Stimulated activated CD4-positive, alpha-beta T cell treated with anti-CD3 and anti-CD28 coated beads, Interleukin-4, amount 100 ng/mL, for 1 hour (primary cell): ENCODE measurements at regions not wholly inside any gene's neighbourhood (a gene's known extent, or its start where the extent isn't known, plus 50 kb on each side); places are given as distances from the start of the nearest gene placed in this dataset.
"Not testable (repeated sequence)": the region's sequence is repeated elsewhere in the genome, so short reads cannot be mapped to it uniquely, and the experiment has no call there.

Source experiments
- DNase-seq: peaks from one replicate; pipeline ENCODE4 v3.0.0-alpha.2; 2020

- no peak for DNase-seq
Measured at GRCh38 chr14:51447411-51447810, 204.3 kb upstream of the FRMD6 start.

- no peak for DNase-seq
Measured at GRCh38 chr14:51448831-51449670, 202.7 kb upstream of the FRMD6 start.

GRCh38 chr14:51449681-51450080 is 202.0 kb upstream of the FRMD6 start:
- no peak for DNase-seq

GRCh38 chr14:51451561-51451960 is 200.1 kb upstream of the FRMD6 start:
- DNase-seq = no peak

GRCh38 chr14:51453869-51454268 is 197.8 kb upstream of the FRMD6 start:
- no peak for DNase-seq

- no peak for DNase-seq
Measured at GRCh38 chr14:51454351-51454750, 197.4 kb upstream of the FRMD6 start.

GRCh38 chr14:51455041-51455835 is 196.5 kb upstream of the FRMD6 start:
- DNase-seq = no peak

GRCh38 chr14:51457843-51458562 is 193.7 kb upstream of the FRMD6 start:
- no peak for DNase-seq

- no peak for DNase-seq
Measured at GRCh38 chr14:51458563-51458955, 193.2 kb upstream of the FRMD6 start.

GRCh38 chr14:51460011-51460410 is 191.7 kb upstream of the FRMD6 start:
- no peak for DNase-seq

GRCh38 chr14:51462182-51462581 is 189.5 kb upstream of the FRMD6 start:
- no peak for DNase-seq

- no peak for DNase-seq
Measured at GRCh38 chr14:51462706-51463105, 189.0 kb upstream of the FRMD6 start.

GRCh38 chr14:51463461-51463860 is 188.2 kb upstream of the FRMD6 start:
- DNase-seq = no peak

- DNase-seq = no peak
Measured at GRCh38 chr14:51464411-51464810, 187.3 kb upstream of the FRMD6 start.

GRCh38 chr14:51465486-51465885 is 186.2 kb upstream of the FRMD6 start:
- DNase-seq = no peak

- not testable (repeated sequence) for DNase-seq
Measured at GRCh38 chr14:51467392-51467791, 184.3 kb upstream of the FRMD6 start.

GRCh38 chr14:51468523-51468922 is 183.2 kb upstream of the FRMD6 start:
- no peak for DNase-seq

GRCh38 chr14:51472881-51473280 is 178.8 kb upstream of the FRMD6 start:
- DNase-seq = no peak

GRCh38 chr14:51473351-51473750 is 178.4 kb upstream of the FRMD6 start:
- DNase-seq = no peak

GRCh38 chr14:51473808-51474565 is 177.7 kb upstream of the FRMD6 start:
- DNase-seq = no peak

- DNase-seq = no peak
Measured at GRCh38 chr14:51474854-51475253, 176.9 kb upstream of the FRMD6 start.

GRCh38 chr14:51478175-51478621 is 173.5 kb upstream of the FRMD6 start:
- no peak for DNase-seq
